Activated T-helper 1 cell treated with anti-CD3 and anti-CD28 coated beads, Interleukin-2, amount 50 U/mL, for 16 hours (primary cell): ENCODE measurements at regions not wholly inside any gene's neighbourhood (a gene's known extent, or its start where the extent isn't known, plus 50 kb on each side); places are given as distances from the start of the nearest gene placed in this dataset.

Source experiments
- DNase-seq, 2 donors: peaks; one replicate each; pipeline ENCODE4 v3.0.0-alpha.2; 2020; ENCODE audit warnings: low read depth in 1 of 2, low spot score in 1 of 2

- no peak for DNase-seq
These were observed 590.4 kb downstream of the TBC1D4 start for GRCh38 chr13:74891610-74892009.

GRCh38 chr13:74889321-74889720 is 592.6 kb downstream of the TBC1D4 start:
- DNase-seq: no peak

- no peak for DNase-seq
These were observed 595.5 kb downstream of the TBC1D4 start for GRCh38 chr13:74886502-74886901.

DNA sequence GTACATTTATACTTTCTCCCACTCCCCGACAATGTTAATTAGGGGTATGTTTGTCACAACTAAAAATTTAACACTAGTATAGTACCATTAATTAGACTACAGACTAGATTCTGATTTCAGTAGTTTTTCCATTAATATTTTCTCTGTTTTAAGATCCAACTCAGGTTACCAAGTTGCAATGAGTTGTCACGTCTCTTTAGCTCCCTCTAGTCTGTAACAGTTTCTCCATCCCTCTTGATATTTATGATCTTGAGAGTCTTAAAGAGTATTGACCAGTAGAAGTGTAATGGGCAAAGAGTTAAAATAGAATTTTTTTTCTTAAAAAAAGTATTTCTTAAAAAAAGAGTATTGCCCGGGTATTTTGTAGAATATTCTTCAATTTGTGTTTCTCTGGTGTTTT is 598.1 kb downstream of the TBC1D4 start:
- no peak for DNase-seq

DNA sequence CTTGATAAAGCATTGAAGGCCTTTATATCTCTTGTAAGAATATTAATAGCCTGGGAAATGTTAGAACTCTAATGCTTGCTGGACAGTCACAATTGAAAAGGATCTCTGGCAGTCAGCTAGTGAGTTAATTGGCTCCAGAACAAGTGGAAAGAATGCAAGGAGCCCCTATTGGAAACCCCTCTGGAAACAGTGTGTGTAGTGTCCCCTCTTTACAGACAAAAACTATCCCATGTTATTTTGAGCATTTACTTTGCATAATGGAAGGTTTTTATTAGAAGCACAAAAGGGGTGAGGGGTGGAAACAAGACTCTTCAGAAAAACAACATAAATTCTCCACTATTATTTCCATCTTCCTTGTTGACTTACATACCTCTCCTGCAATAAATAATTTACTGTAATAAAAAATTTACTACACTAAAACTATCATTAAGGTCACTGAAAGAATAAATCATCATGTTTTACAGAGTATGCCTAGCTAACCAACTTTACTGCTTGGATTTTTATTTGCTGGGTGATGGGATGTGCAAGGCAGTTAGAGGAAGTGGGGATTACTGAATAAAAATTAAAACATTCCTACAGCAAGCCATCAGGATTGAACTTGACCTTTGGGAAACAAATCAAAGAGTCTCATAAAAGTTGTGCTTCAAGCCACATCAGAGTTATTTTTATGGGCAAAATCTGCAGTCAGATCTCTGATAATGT is 610.4 kb downstream of the TBC1D4 start:
- DNase-seq: no peak

GRCh38 chr13:74870865-74871264 is 611.1 kb downstream of the TBC1D4 start:
- no peak for DNase-seq

DNA sequence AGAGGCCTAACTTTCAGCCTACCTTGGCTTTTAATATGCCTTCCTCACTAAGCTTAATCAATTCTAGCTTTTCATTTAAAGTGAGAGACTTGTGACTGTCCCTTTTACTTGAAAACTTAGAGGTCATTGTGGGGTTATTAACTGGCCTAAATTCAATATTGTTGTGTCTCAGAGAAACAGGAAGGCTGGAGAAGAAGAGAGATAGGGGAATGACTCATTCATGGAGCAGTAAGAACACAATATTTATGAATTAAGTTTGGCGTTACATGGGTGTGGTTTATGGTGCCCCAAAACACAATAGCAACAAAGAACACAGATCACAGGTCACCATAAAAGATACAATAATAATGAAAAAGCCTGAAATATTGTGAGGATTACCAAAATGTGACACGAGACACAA is 612.1 kb downstream of the TBC1D4 start:
- DNase-seq: no peak

DNA sequence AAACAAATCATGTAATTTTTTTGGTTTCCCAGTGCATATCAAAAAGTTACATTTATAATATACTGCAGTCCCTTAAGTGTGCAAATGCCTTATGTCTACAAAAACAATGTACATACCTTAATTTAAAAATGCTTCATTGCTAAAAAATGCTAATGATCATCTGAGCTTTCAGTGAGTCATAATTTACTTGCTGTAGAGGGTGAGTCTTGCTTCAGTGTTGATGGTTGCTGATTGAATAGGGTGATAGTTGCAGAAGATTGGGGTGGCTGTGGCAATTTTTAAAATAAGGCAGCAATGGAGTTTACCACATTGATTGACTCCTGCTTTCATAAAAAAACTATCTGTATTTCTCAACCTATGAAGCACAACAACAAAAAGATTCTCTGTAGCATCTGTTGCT is 613.9 kb downstream of the TBC1D4 start:
- DNase-seq: no peak

DNA sequence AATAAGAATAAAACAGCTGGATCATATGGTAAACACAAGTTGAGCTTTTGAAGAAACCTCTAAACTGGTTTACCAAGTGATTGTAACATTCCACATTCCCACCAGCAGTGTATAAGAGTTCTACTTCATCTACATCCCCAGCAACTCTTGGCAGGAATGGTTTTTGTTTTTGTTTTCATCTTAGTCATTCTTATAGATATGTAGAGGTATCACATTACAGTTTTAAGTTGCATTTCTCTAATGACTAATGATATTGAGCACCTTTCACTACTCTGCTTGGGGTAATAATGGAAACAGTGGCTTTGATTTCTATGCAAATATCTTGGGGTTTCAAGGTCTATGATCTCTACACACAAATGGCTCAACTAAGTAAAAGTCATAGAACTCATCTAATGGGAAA is 614.5 kb downstream of the TBC1D4 start:
- DNase-seq: no peak

GRCh38 chr13:74866101-74866500 is 615.9 kb downstream of the TBC1D4 start:
- DNase-seq: no peak

DNA sequence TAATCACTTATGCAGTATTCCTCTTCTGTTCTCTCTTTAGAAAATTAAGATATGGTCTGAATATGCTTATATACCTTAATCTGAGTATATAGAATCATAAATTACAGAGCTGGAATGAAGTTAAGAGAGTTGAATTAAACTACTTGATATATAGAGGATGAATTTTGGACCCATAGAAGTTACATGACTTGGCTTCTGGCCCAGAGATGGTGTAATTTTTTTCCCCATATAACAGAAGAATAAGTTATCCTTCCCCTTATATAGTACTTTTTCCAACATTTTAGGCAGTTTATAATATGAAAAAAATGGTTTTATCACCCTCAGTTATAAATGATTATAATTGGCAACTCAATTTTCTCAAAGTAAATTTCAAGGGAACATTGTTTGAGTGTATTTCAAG is 616.3 kb downstream of the TBC1D4 start:
- no peak for DNase-seq

GRCh38 chr13:74860789-74861188 is 621.2 kb downstream of the TBC1D4 start:
- no peak for DNase-seq

GRCh38 chr13:74850893-74851292 is 631.1 kb downstream of the TBC1D4 start:
- DNase-seq: no peak

- DNase-seq: no peak
These were observed 634.0 kb downstream of the TBC1D4 start for GRCh38 chr13:74847966-74848365.

DNA sequence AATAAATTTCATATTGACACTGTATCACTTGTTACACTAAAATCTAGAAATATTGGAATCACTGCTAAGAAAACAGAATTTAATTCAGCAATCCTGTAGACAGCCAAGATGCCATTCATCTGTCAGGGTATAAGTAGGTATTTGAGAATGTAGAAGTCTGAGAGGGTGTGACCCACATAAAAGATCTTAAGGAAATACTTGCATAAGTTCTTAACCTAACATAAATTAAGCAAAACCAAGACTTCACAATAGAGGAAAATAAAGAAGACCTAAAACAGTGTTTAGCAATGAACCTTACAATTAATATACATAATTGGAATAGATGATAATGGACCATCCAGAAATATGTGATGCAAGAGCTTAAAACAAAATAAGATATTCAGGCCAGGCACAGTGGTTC is 636.2 kb downstream of the TBC1D4 start:
- DNase-seq: no peak

GRCh38 chr13:74841651-74842050 is 640.3 kb downstream of the TBC1D4 start:
- no peak for DNase-seq

DNA sequence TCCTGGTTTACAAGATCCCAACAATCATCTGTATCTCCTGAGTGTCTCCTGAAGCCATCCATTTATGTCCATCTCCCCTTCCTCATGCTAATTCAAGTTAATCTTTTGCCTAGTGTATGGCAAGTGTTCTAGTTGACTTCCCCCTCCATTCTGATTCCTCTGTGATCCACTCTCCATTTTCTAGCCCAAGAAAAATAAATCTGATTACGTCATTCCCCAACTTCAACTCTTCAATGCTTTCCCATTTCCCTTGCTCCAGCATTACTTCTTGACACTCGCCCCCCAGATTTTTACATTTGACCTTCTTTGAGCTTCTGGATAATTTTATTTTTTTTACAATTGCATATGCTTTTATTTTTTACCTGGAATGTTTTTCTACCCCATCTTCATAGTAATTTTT is 640.8 kb downstream of the TBC1D4 start:
- no peak for DNase-seq

- DNase-seq: no peak
These were observed 642.3 kb downstream of the TBC1D4 start for GRCh38 chr13:74839656-74840055.

DNA sequence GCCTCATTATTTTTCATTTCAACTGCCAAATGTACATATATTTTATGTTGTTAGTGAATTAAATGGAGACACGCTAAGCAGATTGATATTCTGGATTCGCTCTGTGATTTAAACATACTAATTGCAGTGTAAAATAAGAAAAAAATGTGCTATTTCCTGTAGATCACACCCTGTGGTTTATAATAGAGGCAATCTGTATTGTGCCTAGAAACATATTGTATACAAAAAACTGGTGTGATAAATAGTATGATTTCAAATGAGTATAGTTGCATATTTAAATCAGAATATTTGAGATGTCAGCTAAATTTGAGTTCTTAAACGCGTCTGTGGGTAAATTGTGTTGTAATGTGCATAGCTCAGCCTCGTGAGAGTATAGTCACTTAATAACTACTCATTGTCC is 643.9 kb downstream of the TBC1D4 start:
- no peak for DNase-seq

DNA sequence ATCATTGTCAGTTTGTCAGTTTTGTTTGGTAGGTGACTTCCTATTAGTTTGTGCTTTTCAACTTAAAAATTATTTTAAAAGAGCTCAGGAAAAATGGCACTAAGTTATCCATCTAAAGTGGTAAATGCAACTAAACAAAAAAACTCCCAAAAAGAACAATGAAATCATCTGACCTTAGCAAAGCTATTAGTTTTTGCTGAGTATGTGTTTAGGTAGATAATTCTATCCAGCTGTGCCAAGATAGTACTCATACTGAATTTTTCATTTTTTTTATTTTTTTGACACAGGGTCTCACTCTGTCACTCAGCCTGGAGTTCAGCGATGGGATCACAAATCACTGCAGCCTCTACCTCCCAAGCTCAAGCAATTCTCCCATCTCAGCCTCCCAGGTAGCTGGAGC is 645.3 kb downstream of the TBC1D4 start:
- no peak for DNase-seq

DNA sequence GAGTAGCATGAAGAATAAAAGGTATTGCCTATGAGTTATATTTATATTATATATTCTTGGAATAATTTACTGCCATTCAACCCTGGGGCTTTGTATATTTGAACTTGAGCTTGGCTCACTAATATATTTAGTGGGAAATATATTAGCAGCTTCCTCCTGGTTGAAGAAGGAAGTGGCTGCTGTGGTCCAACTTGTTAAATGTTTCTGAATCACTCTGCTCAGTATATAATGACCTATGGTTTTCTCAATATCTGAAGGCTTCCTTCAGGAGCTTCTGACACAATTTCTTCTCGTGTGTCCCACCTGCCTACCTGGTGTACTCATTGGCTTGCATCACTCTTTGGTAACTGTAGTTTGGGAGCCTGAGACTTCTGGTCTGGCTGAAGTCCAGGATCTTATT is 646.4 kb downstream of the TBC1D4 start:
- no peak for DNase-seq

DNA sequence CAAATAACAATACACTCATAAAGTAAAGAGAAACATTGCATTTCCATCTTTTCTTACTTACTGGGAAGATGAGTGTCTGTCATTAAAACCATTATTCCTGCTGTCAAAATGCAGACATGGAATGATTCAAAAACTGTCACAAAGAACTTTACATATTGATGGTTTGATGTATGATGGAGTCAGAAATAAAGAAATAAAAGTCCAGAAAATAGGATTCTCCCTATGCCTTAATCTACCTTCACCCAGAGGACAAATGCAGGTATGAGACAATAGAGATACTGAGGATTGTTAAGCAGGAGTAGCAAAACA is 656.1 kb downstream of the TBC1D4 start:
- no peak for DNase-seq

- no peak for DNase-seq
These were observed 656.6 kb downstream of the TBC1D4 start for GRCh38 chr13:74825152-74825937.
